NCI-H2227 treated with DMSO at 0.1 percent for 48 hours (cell line): ENCODE measurements at regions not wholly inside any gene's neighbourhood (a gene's known extent, or its start where the extent isn't known, plus 50 kb on each side); places are given as distances from the start of the nearest gene placed in this dataset.
A peak's percentile ranks its signal among the peaks of the same experiment; 100 is the strongest.
"Not testable (repeated sequence)": the region's sequence is repeated elsewhere in the genome, so short reads cannot be mapped to it uniquely, and the experiment has no call there.

Experiments
- DNase-seq: peaks from one replicate; lab custom pipeline; 2025; lab: John Stamatoyannopoulos, UW

DNA sequence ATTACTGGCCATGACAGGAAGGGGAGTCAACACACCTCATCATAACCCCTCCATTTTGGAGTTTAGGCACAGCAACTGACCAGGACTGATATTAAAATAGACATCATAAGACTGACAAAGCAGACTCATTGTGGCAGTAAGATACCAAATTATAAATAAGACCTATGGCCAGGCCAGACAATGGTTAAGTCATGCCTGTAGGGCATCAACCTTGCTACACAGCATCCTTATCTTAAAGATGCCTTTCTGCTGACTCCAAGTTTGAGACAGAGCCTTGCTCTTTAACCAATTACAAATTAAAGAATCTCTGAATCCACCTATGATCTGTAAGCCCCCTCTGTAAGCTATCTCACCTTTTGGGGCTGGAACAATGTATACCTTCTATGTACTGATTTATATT lies 65.5 kb downstream of the VCX2 start:
- DNase-seq: no peak

DNA sequence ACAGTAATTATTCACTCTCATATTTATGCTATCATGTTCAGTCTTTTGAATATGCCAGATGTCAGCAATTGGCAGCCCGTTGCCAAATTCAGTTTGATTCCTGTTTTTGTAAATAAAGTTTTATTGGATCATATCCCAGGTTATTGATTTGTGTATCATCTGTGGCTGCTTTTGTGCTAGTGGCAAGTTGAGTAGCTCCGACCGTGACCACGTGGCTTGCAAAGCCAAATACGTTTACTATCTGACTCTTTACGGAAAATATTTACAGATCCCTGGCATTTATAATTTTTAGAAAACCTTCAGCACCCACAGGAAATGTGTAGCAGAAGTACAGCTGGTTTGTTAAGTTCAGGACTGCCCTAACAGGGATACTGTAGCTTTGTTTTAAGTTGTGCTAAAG lies 67.4 kb downstream of the VCX2 start:
- no peak for DNase-seq

DNA sequence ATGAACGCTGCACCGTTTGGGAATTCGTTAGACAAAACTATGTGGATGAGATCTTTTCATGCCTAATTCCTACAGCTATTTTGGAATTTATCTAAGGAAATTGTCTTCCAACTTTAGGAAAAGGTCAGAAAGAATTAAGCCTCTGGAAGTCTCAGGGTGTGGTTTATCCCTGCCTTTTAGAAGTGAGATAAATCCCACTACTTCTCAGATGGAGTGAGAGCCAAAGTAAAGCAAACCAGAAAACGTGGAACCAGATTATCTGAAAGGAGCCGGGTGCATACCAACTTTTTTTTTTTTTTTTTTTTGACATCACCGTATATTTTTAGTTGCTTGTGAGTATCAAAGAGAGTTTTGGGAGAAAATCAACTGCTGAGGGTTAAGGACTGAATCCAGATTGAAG lies 79.6 kb downstream of the VCX2 start:
- DNase-seq: no peak

DNA sequence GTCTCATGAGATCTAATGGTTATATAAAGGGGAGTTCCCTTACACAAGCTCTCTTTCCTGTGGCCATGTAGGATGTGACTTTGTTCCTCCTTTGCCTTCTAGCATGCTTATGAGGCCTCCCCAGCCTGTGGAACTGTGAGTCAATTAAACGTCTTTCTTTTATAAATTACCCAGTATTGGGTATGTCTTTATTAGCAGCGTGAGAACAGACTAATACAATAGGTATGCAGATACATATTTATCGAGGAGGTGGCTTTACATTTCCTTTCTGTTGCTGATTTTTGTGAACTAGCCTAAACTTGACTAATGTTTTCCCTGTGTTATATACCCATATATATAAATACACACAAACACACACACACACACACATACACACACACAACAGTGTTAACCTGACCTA lies 80.2 kb downstream of the VCX2 start:
- DNase-seq: no peak

DNA sequence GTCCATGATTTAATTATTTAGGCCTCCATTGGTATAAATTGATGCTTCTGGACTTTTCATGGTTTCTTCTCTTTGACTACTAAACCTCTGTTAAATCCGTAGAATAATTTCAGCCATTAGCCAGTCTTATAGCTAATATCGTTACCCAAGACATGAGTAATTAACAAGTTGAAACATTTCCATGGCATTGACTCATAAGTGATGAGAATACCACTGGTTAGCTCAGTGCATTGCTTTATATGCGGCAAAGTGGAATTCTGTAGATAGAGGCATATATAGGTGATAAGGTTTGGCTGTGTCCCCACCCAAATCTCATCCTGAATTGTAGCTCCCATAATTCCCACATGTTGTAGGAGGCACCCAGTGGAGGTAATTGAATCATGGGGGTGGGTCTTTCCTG lies 80.6 kb downstream of the VCX2 start:
- no peak for DNase-seq

DNA sequence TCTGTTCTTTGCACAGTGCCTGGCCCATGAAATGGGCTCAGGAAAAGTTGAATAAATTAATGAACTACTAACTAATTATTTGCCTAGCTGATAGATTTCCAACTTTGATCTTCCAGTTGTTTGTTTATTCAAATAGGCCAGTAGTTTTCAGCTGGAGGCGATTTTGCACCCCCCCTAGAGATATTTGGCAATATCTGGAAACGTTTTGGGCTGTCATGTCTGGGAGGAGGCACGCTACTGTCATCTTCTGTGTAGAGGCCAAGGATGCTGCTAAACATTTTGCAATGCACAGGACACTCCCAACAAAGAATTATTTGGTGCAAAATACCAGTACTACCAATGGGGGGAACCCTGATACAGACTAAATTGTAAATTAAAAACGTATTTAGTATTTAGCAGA lies 81.9 kb downstream of the VCX2 start:
- DNase-seq: no peak

DNA sequence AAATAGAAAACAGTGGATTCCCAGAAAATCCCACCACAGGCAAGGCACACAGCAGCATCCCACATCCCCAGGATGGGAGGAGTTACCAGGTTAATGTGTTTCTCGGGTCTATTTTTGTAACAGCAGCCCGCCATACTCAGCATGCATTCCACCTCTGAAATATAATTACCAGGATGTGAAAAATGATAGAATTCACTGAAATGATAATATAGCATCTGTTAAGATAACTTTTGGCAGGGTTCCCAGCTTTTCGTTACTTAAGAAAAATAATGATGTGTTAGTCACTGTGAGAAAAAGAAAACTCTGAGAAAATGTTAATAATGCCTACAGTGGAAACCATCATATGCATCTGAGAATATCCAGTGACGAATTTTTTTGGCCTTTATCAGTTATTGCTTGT lies 87.1 kb downstream of the VCX2 start:
- peak; percentile 96 for DNase-seq

DNA sequence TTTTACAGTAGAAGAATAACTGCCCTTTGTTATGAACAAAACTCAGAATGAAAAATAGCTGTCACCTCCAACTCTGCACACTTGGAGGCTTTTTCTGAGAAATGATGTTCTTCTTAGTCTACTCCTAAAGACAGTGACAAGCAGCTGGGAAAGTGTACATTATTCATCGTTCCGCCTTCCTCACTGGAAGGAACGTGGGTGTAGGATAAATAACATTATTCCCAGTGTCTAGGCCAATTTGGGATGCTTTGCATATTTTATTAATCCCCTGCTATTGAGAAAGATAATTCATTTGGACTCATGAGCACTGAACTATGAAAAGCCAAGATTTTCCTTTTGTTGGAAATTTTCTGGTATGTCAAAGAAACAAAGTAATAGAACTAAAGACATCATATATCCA lies 87.8 kb downstream of the VCX2 start:
- DNase-seq: peak; percentile 80

DNA sequence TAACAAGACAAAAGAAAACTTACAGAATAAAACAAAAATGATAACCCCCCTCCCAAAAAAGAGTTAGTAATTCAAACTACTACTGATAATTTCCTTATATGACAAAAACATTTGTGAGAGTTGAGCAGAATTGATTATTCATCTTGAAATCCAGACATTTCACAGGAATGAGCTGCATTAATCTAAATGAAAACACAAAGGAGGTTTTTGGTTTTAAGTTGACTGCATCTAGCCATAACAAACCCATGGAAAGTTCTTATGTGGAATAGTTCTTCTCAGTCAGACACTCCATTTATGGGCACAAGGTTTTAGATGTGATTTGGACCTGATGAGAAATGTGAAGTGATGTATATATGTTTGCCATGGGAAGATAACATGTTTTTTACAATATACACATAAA lies 95.4 kb downstream of the VCX2 start:
- no peak for DNase-seq

DNA sequence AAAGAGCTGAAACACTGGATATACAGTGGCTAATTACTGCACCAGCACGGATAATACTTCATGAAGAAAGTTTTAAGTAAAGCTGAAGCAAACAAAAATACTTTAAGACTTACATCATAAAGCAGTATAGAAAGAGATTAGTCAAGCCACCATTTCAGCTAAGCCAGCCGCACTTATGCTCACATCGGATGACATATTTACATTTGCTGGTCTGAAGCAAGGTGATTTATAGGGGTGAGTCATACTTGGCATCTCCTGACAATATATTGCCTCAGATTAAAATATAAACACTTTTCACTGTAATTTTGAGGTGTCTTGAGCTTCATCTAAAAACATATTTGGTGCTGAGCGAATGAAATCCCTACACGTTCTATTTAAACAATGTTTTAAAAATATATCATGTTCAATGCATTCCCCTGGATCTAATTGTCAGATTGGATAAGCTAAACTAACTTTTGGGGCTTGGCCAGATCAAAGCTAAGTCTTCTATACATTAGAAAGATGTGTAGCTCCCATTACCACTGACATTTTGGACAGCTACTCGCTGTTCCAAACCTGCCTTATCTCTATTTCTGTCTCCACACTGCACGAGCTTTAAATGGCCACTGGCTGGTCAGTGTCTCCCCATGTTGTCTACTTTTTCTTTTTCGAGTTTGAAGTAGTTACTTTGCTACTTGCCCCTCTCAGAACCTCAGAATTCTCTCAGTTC lies 103.2 kb downstream of the VCX2 start:
- peak; percentile 35 for DNase-seq

DNA sequence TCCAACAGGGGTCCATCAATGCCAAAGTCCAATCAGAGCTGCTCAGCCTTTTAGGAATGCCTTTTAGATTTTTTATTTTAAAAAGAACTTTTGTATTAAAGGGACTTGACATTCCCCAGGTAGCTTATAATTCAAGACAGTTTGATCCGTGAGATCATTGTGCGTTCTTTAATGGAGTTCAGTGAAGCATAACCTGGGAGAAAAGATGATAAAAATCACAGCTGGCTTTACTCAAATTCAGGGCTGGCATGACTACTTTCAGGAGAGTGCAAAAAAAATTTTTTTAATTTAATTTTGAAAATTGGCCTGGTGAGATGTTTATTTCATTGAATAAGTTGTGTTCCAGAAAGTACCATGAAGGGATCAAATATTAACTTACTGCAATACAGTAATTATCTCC lies 118.2 kb downstream of the VCX2 start:
- no peak for DNase-seq

DNA sequence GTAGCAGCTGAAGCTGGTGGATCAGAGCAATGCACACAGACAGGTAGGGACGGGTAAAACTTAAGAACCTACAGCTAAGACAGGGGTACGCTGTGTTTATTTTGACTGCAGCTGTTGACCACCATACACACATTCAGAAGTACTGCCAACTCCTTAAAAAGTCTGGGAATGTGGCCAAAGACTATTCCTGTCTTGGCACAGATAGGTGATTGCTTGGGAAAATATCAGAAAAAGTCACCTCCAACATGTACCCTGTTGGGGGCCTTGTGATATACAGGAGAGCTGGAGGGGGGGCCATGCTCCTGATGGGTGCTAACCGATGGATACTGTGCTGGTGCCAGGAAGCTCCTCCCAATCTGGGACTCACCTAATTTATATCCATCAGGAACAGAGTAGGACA lies 121.2 kb downstream of the VCX2 start:
- DNase-seq: no peak

DNA sequence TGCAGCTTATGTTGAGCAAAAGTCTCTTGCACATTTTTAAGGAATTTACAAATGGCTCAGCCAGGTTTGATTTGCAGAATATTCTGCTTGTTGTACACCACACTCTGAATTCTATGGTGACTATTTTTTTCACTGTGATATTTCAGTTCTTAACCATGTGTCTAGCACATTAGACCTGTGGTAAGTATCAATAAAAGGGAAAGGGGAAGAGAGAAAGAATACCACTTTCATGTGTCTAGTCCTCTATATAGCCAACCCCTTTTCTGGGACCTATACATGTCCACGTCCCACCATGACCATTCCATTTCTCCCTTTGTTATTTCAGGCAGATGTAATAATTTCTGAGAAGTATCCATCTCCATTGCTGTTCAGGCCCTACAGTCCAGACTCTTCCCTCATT lies 121.3 kb upstream of the PNPLA4 start:
- DNase-seq: no peak

DNA sequence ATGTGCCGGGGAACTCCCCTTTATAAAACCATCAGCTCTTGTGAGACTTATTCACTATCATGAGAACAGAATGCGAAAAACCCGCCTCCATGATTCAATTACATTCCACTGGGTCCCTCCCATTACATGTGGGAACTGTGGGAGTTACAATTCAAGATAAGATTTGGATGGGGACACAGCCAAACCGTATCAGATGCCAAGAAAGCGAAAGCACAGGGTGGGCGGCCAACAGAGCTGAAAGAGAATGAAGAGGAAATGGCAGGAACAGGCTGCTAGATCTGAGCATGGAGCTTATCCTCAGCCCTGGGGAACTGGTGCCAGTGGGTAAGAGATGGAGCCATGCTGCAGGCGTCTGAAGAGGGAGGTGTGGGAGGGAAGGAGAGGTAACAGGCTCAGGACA lies 117.7 kb upstream of the PNPLA4 start:
- DNase-seq: no peak

DNA sequence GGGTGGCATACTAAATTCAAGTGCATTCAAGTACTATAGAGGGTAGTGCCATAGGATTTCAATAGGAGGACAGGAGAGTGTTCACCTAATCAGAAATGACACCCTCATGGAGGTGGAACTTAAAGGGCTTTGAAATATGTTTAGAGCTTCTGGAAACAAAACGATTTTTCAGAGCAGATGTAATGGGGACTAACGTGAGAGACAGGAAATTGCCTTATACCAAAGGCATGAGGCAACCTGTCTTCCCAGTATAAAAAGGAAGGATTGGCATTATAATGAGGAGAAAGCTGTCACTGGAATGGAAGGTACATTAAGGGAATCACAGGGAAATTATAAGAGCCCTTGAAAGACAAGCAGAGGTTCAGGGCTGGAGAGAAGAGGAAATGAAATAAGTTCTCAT lies 116.3 kb upstream of the PNPLA4 start:
- DNase-seq: no peak

DNA sequence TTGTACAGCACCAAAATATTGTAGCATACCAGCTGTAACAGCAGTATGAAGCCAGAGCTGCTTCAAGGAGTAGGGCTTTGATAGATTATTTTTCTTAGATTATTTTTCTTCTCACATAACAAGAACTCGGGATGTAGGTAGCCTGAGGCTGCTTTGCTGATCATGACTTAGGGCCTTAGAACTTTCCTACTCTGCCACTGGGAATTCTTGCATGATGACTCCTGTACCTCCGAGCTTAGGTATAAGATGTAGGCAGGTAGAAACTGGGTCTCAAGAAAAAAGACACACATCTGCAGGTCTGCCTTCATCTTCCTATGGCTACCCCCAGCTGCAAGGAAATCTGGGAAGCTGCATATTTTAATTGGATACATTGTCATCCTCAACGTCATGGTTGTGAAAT lies 115.9 kb upstream of the PNPLA4 start:
- DNase-seq: no peak

DNA sequence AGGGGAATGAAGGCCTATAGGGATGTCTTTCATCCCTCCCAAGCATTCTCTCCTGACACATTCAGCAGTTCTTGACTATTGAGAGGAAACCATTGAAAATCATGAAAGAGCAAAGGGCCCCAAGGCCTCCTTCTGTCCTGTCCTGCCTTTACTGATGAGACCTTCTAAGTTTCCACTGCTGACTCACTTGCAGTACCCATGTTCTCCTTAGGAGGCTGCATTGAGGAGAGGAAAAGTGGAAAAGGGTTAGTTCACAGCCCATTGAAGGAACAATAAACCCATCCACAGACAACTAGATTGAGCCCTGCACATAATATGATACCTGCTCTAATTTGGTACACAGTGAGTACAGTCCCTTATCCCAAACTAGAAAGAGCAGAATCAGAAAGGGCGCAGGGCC lies 115.1 kb upstream of the PNPLA4 start:
- no peak for DNase-seq

DNA sequence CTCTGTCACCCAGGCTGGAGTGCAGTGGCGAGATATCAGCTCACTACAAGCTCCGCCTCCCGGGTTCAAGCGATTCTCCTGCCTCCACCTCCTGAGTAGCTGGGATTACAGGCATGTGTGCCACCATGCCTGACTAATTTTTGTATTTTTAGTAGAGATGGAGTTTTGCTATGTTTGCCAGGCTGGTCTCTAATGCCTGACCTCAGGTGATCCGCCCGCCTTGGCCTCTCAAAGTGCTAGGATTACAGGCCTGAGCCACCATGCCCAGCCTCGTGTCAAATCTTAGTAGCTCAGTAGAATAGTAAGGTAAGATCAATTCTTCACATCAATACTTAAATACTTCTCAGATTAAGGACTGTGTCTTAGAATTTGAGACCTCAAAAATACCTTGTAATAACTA lies 112.5 kb upstream of the PNPLA4 start:
- not testable (repeated sequence) for DNase-seq

DNA sequence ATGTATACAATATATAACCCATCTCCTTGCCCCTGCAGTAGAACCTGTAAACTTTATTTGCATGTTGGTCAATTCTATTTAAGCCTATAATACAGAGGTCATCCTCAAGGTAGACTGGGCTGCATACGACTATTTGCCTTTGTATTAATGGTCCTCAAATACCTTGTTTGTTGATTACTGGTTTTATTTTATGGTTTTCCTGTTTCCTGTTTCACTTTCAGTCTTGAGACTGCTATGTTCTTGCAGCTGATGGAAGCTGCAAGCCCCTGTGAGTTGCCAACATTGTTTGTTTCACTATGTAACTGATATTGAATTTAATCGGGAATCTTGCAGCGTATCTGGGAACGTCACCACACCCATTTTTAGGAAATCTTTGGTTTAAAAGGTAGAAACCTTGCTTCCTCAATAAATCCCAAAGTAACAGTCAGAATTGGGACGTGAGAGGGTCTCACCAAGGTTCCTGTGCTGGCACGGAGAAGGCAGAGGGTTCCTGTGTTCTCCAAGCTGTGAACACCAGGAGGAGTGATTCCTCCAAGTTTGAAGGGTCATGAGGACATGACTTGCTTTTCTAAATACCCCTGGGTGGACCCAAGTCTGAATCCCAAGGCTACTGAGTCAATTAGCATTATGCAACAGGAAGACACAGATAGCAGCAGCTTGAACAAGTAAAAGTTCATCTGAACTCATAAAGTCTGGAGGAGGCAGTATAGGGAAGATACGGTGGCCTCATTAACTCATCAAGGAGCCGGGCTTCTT lies 110.6 kb upstream of the PNPLA4 start:
- no peak for DNase-seq

DNA sequence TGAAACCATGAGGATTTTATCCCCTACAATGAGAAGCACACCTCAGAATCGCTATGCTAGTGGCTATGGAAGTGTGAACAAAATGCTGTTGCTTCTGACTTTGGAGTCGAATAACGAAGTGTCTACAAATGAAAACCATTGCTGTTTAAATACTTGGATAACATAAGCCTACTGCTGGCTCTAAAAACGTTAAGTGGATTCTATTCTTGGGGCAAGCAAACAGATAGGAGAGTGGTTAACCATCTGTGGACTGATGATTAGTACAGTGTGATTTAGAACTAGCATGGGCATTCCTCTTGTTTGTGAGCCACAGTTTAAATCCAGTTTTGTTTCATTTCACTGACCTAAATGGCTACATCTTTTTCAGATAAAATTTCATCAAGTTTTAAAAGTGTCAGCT lies 109.7 kb upstream of the PNPLA4 start:
- no peak for DNase-seq

DNA sequence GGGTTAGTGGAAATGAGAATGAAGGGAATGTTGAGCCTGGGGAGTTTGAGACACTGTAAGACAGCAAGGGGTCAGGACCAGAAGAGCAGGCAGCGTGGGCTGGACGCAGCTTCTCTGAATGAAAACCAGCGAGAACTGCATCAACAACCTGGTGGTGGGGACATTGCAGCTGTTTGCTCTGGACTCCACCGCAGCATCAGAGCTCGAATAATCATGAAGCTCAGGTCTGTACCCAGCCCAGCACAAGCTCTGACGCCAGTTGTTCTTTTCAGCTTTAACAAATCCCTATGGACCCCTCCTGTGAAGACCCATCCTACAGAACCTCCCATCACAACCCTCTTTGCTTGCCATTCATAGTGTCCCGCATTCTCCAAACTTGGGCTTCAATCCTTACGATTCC lies 106.8 kb upstream of the PNPLA4 start:
- no peak for DNase-seq

DNA sequence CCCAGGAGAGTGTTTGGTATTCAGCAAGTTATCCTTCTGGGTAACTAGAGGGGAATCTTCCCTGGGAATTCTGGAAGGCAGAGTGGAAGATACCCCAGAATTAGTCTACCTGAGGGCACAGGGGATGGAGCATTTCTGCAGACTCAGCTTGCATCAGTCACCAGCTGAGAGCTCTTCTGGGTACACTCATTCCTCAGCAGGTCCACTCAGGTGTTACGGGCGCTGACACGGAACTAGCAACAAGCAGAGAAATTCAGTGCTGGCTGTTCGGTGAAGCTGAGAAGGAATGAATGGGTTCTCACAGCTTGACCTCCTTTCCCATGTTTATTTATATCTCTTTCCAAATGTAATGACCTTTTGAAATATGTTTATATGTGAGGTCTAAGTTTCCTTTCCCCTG lies 106.0 kb upstream of the PNPLA4 start:
- no peak for DNase-seq

DNA sequence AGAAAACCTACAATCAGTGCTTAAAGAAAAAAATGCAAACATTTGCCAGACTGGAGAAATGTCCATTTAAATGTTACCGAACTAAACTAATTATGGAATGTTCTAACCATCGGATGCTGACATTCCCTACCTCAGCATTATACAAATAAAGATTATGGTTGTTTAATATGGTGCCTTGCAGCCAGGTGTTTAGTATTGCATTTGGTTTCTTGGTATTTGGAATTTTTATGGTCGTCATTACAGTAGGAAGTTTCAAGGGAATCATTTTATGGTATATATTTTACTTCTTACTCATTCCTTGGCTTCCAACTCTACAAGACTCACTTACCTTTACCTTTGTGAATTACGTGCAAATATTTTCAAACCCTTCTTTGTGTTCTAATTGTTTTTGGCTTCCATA lies 103.1 kb upstream of the PNPLA4 start:
- no peak for DNase-seq

DNA sequence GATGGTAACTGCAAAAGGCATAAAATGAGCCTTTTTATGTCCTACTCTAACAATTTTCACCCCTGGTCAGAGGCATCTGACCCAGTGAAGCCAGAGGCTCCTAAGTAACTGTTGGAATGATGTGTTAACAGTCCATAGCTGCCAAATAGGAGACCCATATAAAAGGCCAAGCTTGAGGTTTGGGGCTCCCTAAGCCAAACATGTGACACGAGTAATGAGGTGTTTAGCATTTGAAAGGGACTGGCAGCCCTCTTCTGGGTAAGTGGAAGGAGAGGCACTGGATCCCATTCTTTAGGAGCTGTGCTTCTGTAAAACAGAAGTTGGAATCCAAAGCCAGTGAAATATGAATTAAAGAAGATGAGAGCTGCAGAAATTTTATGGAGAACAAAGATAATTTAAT lies 100.6 kb upstream of the PNPLA4 start:
- DNase-seq: no peak
